GM12878 (cell line): ENCODE measurements at regions not wholly inside any gene's neighbourhood (a gene's known extent, or its start where the extent isn't known, plus 50 kb on each side); places are given as distances from the start of the nearest gene placed in this dataset.

ENCODE experiments used
- ATAC-seq: fragments of 200-7000 bp; cut with Tn5 transposase; 3 replicates; pipeline ENCODE4 v1.9.1; 2020; ENCODE audit warnings: mild to moderate bottlenecking, moderate library complexity
- BruUV-seq: library from RNA; stranded (reverse); fragments of 400-500 nt; replicated peaks from 2 replicates; lab custom pipeline; 2021; lab: Mats Ljungman, UMichigan
- CTCF ChIA-PET: fragments of 300-600 bp; sonication (Branson Sonifier 250); formaldehyde crosslinking; extraction: SDS; loops from one replicate; lab custom pipeline; 2021; ENCODE audit warnings: inconsistent platforms; lab: Yijun Ruan, JAX
- POLR2A ChIA-PET: fragments of 350-600 bp; formaldehyde crosslinking; extraction: SDS; loops from one replicate; lab custom pipeline; 2021; ENCODE audit warnings: inconsistent platforms; lab: Charles Lee
- RAD21 ChIA-PET: fragments of 300-600 bp; sonication (Branson Sonifier 250); formaldehyde crosslinking; loops from one replicate; lab custom pipeline; 2023; ENCODE audit warnings: antibody characterized with exemption; ENCODE audit not compliant: unreplicated experiment; lab: Charles Lee
- SMC1A ChIA-PET: fragments of 300-600 bp; sonication (Branson Sonifier 250); formaldehyde crosslinking; loops from one replicate; lab custom pipeline; 2023; ENCODE audit not compliant: unreplicated experiment, uncharacterized antibody; lab: Charles Lee
- DNase-seq: peaks from one replicate; pipeline ENCODE4 v3.0.0-alpha.2; 2011; ENCODE audit warnings: low read depth, low spot score
- FAIRE-seq: peaks from 3 replicates; lab custom pipeline; 2011; peaks lifted over from hg19 to GRCh38; lab: Jason Lieb, UNC
- H2AFZ ChIP-seq: 2 replicates; pipeline ENCODE4 v1.6.0; 2011; ENCODE audit warnings: low read depth, low read length, control low read depth; ENCODE audit not compliant: control insufficient read depth
- H3K27ac ChIP-seq: 2 replicates; pipeline ENCODE4 v1.5.1; 2011; ENCODE audit warnings: control low read depth; ENCODE audit not compliant: control insufficient read depth, insufficient read depth
- H3K27me3 ChIP-seq, 2 experiments: replicated peaks in 1 of 2; 2 replicates each; pipeline versions ENCODE4 v1.6.0 to v1.6.1; 2011; ENCODE audit warnings: low read length in 1 of 2; ENCODE audit not compliant: control insufficient read depth in 2 of 2, insufficient read depth in 2 of 2
- H3K36me3 ChIP-seq, 2 experiments: 2 replicates each; pipeline ENCODE4 v1.5.1; 2011; ENCODE audit warnings: low read length in 1 of 2; ENCODE audit not compliant: control insufficient read depth in 2 of 2, insufficient read depth in 2 of 2
- H3K4me1 ChIP-seq: 2 replicates; pipeline ENCODE4 v1.6.1; 2011; ENCODE audit warnings: mild to moderate bottlenecking, low read length, moderate library complexity, mixed read lengths; ENCODE audit not compliant: control insufficient read depth, insufficient read depth
- H3K4me2 ChIP-seq: 2 replicates; pipeline ENCODE4 v1.6.0; 2011; ENCODE audit warnings: control low read depth; ENCODE audit not compliant: control insufficient read depth, insufficient read depth
- H3K4me3 ChIP-seq: fragments of 200-600 bp; sonication (generic); 2 replicates; pipeline ENCODE4 v1.5.1; 2016
- H3K79me2 ChIP-seq: 2 replicates; pipeline ENCODE4 v1.6.0; 2011; ENCODE audit warnings: low read length; ENCODE audit not compliant: control insufficient read depth, insufficient read depth
- H3K9ac ChIP-seq: 2 replicates; pipeline ENCODE4 v1.8.0; 2011; ENCODE audit warnings: low read length, control low read depth, mixed read lengths; ENCODE audit not compliant: control insufficient read depth, insufficient read depth
- H3K9me3 ChIP-seq: replicated peaks from 3 replicates; pipeline ENCODE4 v1.5.1; 2011; ENCODE audit warnings: mild to moderate bottlenecking, low read length; ENCODE audit not compliant: control insufficient read depth, insufficient read depth
- H4K20me1 ChIP-seq: 2 replicates; pipeline ENCODE4 v1.6.0; 2011; ENCODE audit not compliant: control insufficient read depth, insufficient read depth
- BHLHE40 ChIP-seq, 2 experiments: fragments of 450-650 bp in 1 of 2; IDR thresholded peaks; 2 replicates each; pipeline ENCODE4 v1.6.1; 2011 to 2017; ENCODE audit warnings: low read depth in 2 of 2, borderline replicate concordance in 1 of 2, improper control_type of control experiment in 1 of 2, low read length in 1 of 2, mild to moderate bottlenecking in 1 of 2
- GATAD2B ChIP-seq: fragments of 450-650 bp; conservative IDR thresholded peaks from 2 replicates; pipeline ENCODE4 v1.6.1; 2017; ENCODE audit warnings: low read depth, mild to moderate bottlenecking, moderate library complexity
- KAT2A ChIP-seq: conservative IDR thresholded peaks from 2 replicates; pipeline ENCODE4 v1.6.1; 2011; ENCODE audit warnings: low read depth, low read length; ENCODE audit not compliant: control insufficient read depth
- NFIC ChIP-seq: IDR thresholded peaks from 2 replicates; pipeline ENCODE4 v1.6.1; 2012; ENCODE audit warnings: low read depth, mild to moderate bottlenecking, inconsistent platforms, low read length, moderate library complexity
- SIX5 ChIP-seq: IDR thresholded peaks from 2 replicates; pipeline ENCODE4 v1.6.1; 2011; ENCODE audit warnings: mild to moderate bottlenecking, low read depth, low read length, moderate library complexity; ENCODE audit not compliant: severe bottlenecking
- TBL1XR1 ChIP-seq: IDR thresholded peaks from 2 replicates; pipeline ENCODE4 v1.6.1; 2012; ENCODE audit warnings: low read depth, low read length, improper control_type of control experiment
- ZBED1 ChIP-seq: IDR thresholded peaks from 2 replicates; pipeline ENCODE4 v1.6.1; 2016; ENCODE audit warnings: borderline replicate concordance
- WGBS: methylation state at CpG from one replicate; pipeline ENCODE4 v1.1.6; 2016; ENCODE audit warnings: low lambda C conversion rate; ENCODE audit not compliant: insufficient replicate concordance, insufficient coverage; ENCODE audit errors: missing lambda C conversion rate; 5-methylcytosine and 5-hydroxymethylcytosine counted together
- in situ Hi-C: fragments of 300-500 bp; cut with MboI; formaldehyde crosslinking; loops from 9 replicates; pipeline ENCODE4 v1.14.3; 2018; ENCODE audit warnings: mixed read lengths
- intact Hi-C: fragments of 100-400 bp; cut with micrococcal nuclease; formaldehyde crosslinking; loops from one replicate; pipeline ENCODE4 v1.14.2; 2022; ENCODE audit not compliant: unreplicated experiment
- TF ChIP-seq, protein P1 (sequence below): fragments of 450-650 bp; conservative IDR thresholded peaks from 2 replicates; pipeline ENCODE4 v1.6.1; 2017; ENCODE audit warnings: mild to moderate bottlenecking, moderate library complexity

DNA sequence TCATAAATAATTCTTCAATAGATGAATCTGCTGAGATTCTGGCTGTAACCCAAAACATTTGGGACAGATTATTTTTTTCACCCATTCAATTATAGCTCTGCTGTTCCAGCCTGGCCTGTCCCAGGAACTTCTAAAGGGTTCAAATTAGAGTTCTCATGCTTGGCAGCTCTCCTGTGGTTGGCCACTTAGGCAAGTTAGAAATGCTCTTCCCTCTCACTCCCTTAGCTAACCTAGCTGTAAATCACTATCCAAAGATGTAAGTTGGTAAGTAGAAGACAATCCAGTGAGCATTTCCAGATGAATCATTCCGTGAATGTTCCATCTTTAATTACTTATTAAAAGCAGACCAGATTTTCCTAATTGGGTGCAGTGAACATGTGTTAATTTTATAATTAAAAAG is 760.4 kb upstream of the TBX3 start:
- Histone ChIP-seq H3K4me3 (no peak overlapping the region), H3K9me3 (no peaks in the 10 kb centered on the region), H2AFZ (no peak overlapping the region), H3K27ac (no peak overlapping the region), H3K9ac (no peak overlapping the region), H3K4me1 (no peaks in the 10 kb centered on the region), H3K36me3 (no peaks in the 10 kb centered on the region), H4K20me1 (no peaks in the 10 kb centered on the region), H3K79me2 (no peaks in the 10 kb centered on the region), H3K27me3 (peaks cover 0 to 2% of the 10 kb centered on the region in 2 experiments; a peak in 1 of 4 replicates), H3K4me2 (no peak overlapping the region)
- DNase-seq: no peak
- SMC1A ChIA-PET: no interaction called here
- ATAC-seq: no peak
- in situ Hi-C loops (no loop called here), intact Hi-C loops (no loop called here)
- CTCF ChIA-PET: no interaction called here
- FAIRE-seq: no peak
- WGBS: 6% methylated on average over 1 of the region's 1 CpG
- POLR2A ChIA-PET: no interaction called here
- no peak for TF ChIP-seq GATAD2B
- no peak for TF ChIP-seq ZBED1
- TF ChIP-seq NFIC: no peak
- TF ChIP-seq BHLHE40 (IDR thresholded peaks at IDR 0.05; ENCODE audit: borderline replicate concordance in 1 of 2, low read depth in 2 of 2, low read length in 1 of 2): no peak
- TF ChIP-seq TBL1XR1: no peak
- no peak for TF ChIP-seq KAT2A
- TF ChIP-seq, protein P1, sequence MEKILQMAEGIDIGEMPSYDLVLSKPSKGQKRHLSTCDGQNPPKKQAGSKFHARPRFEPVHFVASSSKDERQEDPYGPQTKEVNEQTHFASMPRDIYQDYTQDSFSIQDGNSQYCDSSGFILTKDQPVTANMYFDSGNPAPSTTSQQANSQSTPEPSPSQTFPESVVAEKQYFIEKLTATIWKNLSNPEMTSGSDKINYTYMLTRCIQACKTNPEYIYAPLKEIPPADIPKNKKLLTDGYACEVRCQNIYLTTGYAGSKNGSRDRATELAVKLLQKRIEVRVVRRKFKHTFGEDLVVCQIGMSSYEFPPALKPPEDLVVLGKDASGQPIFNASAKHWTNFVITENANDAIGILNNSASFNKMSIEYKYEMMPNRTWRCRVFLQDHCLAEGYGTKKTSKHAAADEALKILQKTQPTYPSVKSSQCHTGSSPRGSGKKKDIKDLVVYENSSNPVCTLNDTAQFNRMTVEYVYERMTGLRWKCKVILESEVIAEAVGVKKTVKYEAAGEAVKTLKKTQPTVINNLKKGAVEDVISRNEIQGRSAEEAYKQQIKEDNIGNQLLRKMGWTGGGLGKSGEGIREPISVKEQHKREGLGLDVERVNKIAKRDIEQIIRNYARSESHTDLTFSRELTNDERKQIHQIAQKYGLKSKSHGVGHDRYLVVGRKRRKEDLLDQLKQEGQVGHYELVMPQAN: no peak
- no peak for TF ChIP-seq SIX5
- no TSS peak for BruUV-seq
- RAD21 ChIA-PET: no interaction called here
